Natural killer cell (primary cell): ENCODE measurements at regions not wholly inside any gene's neighbourhood (a gene's known extent, or its start where the extent isn't known, plus 50 kb on each side); places are given as distances from the start of the nearest gene placed in this dataset.

ENCODE experiments used
- ATAC-seq, 3 donors: fragments of 150-1000 bp in 2 of 3; fragments of 200-7000 bp in 1 of 3; cut with Tn5 transposase; 1 replicate in 1 of 3; 2 replicates in 2 of 3; pipeline ENCODE4 v1.10.0; 2021; ENCODE audit warnings: mild to moderate bottlenecking in 2 of 3, moderate library complexity in 2 of 3
- DNase-seq, 2 donors: peaks; one replicate each; pipeline versions ENCODE4 v3.0.0 to v3.0.0-alpha.2; 2013 to 2021; ENCODE audit warnings: mixed read lengths in 1 of 2
- H3K27ac ChIP-seq: one replicate; pipeline ENCODE4 v1.5.1; 2013; ENCODE audit warnings: mild to moderate bottlenecking, low read length
- H3K27me3 ChIP-seq: one replicate; pipeline ENCODE4 v1.6.1; 2013; ENCODE audit warnings: low read length; ENCODE audit not compliant: control insufficient read depth, insufficient read depth
- H3K36me3 ChIP-seq: one replicate; pipeline ENCODE4 v1.6.1; 2013; ENCODE audit warnings: low read length; ENCODE audit not compliant: control insufficient read depth, insufficient read depth
- H3K4me1 ChIP-seq: one replicate; pipeline ENCODE4 v1.6.1; 2013; ENCODE audit warnings: low read length; ENCODE audit not compliant: control insufficient read depth, insufficient read depth
- H3K4me3 ChIP-seq: one replicate; pipeline ENCODE4 v1.5.1; 2013; ENCODE audit warnings: low read length
- H3K9me3 ChIP-seq: one replicate; pipeline ENCODE4 v1.6.1; 2013; ENCODE audit warnings: low read length; ENCODE audit not compliant: control insufficient read depth, insufficient read depth
- H3K27ac Mint-ChIP-seq, 2 donors: one replicate each; pipeline ENCODE4 v1.8.0; 2022; ENCODE audit warnings: mild to moderate bottlenecking in 2 of 2, mixed read lengths in 2 of 2, moderate library complexity in 1 of 2
- H3K27me3 Mint-ChIP-seq, 2 donors: one replicate each; pipeline ENCODE4 v1.8.0; 2022; ENCODE audit warnings: low read depth in 2 of 2, mixed read lengths in 2 of 2
- H3K36me3 Mint-ChIP-seq: one replicate; pipeline ENCODE4 v1.8.0; 2022; ENCODE audit warnings: mixed read lengths
- H3K4me1 Mint-ChIP-seq, 2 donors: one replicate each; pipeline ENCODE4 v1.8.0; 2022; ENCODE audit warnings: mixed read lengths in 2 of 2
- H3K4me3 Mint-ChIP-seq: one replicate; pipeline ENCODE4 v1.8.0; 2022; ENCODE audit warnings: mild to moderate bottlenecking, moderate library complexity, mixed read lengths
- H3K9me3 Mint-ChIP-seq, 2 donors: one replicate each; pipeline ENCODE4 v1.8.0; 2022; ENCODE audit warnings: mixed read lengths in 2 of 2
- CTCF ChIP-seq: fragments of 200-600 bp; IDR thresholded peaks from one replicate; pipeline ENCODE4 v1.8.0; 2022; ENCODE audit warnings: antibody characterized with exemption
- WGBS: methylation state at CpG from one replicate; pipeline ENCODE4 v1.1.7; 2013; ENCODE audit warnings: missing lambda C conversion rate; ENCODE audit not compliant: insufficient coverage; 5-methylcytosine and 5-hydroxymethylcytosine counted together
- intact Hi-C: fragments of 100-400 bp; cut with micrococcal nuclease; formaldehyde crosslinking; loops from one replicate; pipeline ENCODE4 v1.14.2; 2022

- DNase-seq: no peak
- Mint-ChIP-seq H3K27ac (no peak overlapping the region), H3K9me3 (peaks cover 12% of the 10 kb centered on the region in 2 donors), H3K4me3 (no peak overlapping the region), H3K27me3 (no peaks in the 10 kb centered on the region), H3K36me3 (no peaks in the 10 kb centered on the region), H3K4me1 (no peaks in the 10 kb centered on the region)
- 86% methylated on average over 1 of the region's 1 CpG for WGBS
- TF ChIP-seq CTCF: no peak
- no peaks in the 10 kb centered on the region for H3K9me3 ChIP-seq
- no peaks in the 10 kb centered on the region for H3K27me3 ChIP-seq
- H3K36me3 ChIP-seq: no peaks in the 10 kb centered on the region
- H3K4me1 ChIP-seq: no peaks in the 10 kb centered on the region
- H3K4me3 ChIP-seq: no peak overlapping the region
- H3K27ac ChIP-seq: no peak overlapping the region
- intact Hi-C loops: no loop called here
- ATAC-seq: no peak
Observed at GRCh38 chr9:108383796-108384195, 472.0 kb downstream of the ACTL7B start.

- H3K4me3 ChIP-seq: no peak overlapping the region
- intact Hi-C loops: no loop called here
- Mint-ChIP-seq H3K9me3 (peaks cover 12% of the 10 kb centered on the region in 2 donors), H3K4me3 (no peak overlapping the region), H3K4me1 (no peaks in the 10 kb centered on the region), H3K27me3 (no peaks in the 10 kb centered on the region), H3K27ac (no peak overlapping the region), H3K36me3 (no peaks in the 10 kb centered on the region)
- no peak for TF ChIP-seq CTCF
- H3K4me1 ChIP-seq: no peaks in the 10 kb centered on the region
- WGBS: 89% methylated on average over 6 of the region's 6 CpGs
- no peak overlapping the region for H3K27ac ChIP-seq
- no peak for ATAC-seq
- H3K27me3 ChIP-seq: no peaks in the 10 kb centered on the region
- DNase-seq: no peak
- H3K36me3 ChIP-seq: no peaks in the 10 kb centered on the region
- no peaks in the 10 kb centered on the region for H3K9me3 ChIP-seq
Observed at GRCh38 chr9:108382310-108382709, 473.5 kb downstream of the ACTL7B start.

- no peaks in the 10 kb centered on the region for H3K27me3 Mint-ChIP-seq
- no peaks in the 10 kb centered on the region for H3K4me1 ChIP-seq
- H3K36me3 Mint-ChIP-seq: no peaks in the 10 kb centered on the region
- TF ChIP-seq CTCF: no peak
- no peak overlapping the region for H3K27ac ChIP-seq
- no peaks in the 10 kb centered on the region for H3K4me1 Mint-ChIP-seq
- intact Hi-C loops: no loop called here
- H3K4me3 Mint-ChIP-seq: no peak overlapping the region
- ATAC-seq (no peak), DNase-seq (no peak)
- H3K9me3 ChIP-seq: no peaks in the 10 kb centered on the region
- H3K27ac Mint-ChIP-seq: no peak overlapping the region
- no peaks in the 10 kb centered on the region for H3K36me3 ChIP-seq
- 100% methylated on average over 2 of the region's 2 CpGs for WGBS
- peaks cover 7 to 12% of the 10 kb centered on the region in 2 donors for H3K9me3 Mint-ChIP-seq
- no peaks in the 10 kb centered on the region for H3K27me3 ChIP-seq
- no peak overlapping the region for H3K4me3 ChIP-seq
Observed at GRCh38 chr9:108377881-108378280, 477.9 kb downstream of the ACTL7B start.

- intact Hi-C loops: no loop called here
- Histone ChIP-seq H3K27ac (no peak overlapping the region), H3K36me3 (no peaks in the 10 kb centered on the region), H3K27me3 (no peaks in the 10 kb centered on the region), H3K4me3 (no peak overlapping the region), H3K9me3 (no peaks in the 10 kb centered on the region), H3K4me1 (no peaks in the 10 kb centered on the region)
- no peaks in the 10 kb centered on the region for H3K36me3 Mint-ChIP-seq
- H3K4me3 Mint-ChIP-seq: no peak overlapping the region
- TF ChIP-seq CTCF: no peak
- ATAC-seq: no peak
- H3K27ac Mint-ChIP-seq: no peak overlapping the region
- H3K27me3 Mint-ChIP-seq: no peaks in the 10 kb centered on the region
- no peaks in the 10 kb centered on the region for H3K4me1 Mint-ChIP-seq
- DNase-seq: no peak
- H3K9me3 Mint-ChIP-seq: peaks cover 7 to 12% of the 10 kb centered on the region in 2 donors
- 67% methylated on average over 1 of the region's 3 CpGs for WGBS
Observed at GRCh38 chr9:108377382-108377781, 478.4 kb downstream of the ACTL7B start.
